Heart left ventricle (tissue), 13 donors: ENCODE measurements at regions not wholly inside any gene's neighbourhood (a gene's known extent, or its start where the extent isn't known, plus 50 kb on each side); places are given as distances from the start of the nearest gene placed in this dataset.

Experiments used
- POLR2A ChIP-seq, 2 donors: fragments of 450-650 bp; IDR thresholded peaks; one replicate each; pipeline ENCODE4 v1.6.1; 2017; ENCODE audit warnings: antibody characterized with exemption in 2 of 2, mild to moderate bottlenecking in 2 of 2, moderate library complexity in 2 of 2
- TF ChIP-seq, protein P1 (sequence below), 12 donors: fragments of 200-600 bp; sonication (generic) in 4 of 12; IDR thresholded peaks; one replicate each; pipeline versions ENCODE4 v1.5.0 to v1.8.0; 2018 to 2022; ENCODE audit warnings: antibody characterized with exemption in 12 of 12, mild to moderate bottlenecking in 5 of 12
- donor health status: ischemic (EF 13 %, LVEDD 7.1; RV severe dilation, severe dysfunction).
- donor health status: DM: no; HTN: yes; CAD: no.
- donor health status: DM: no; HTN: no; CAD: no.
- donor health status: ischemic (EF 25% LVEDD 6.9; RV normal size, moderate dysfunction).
- donor health status: ischemic (EF 25% LVEDD 5.7; RV mildly dilated, moderate dysfunction).
- donor health status: ischemic (EF 35%, LVEDD 5.7; RV mildly dilated, moderate dysfunction).
- donor health status: nonischemic (EF 11% LVEDD 7.7; RV severe dilation, severe dysfunction).
- donor health status: DM: yes; HTN: yes; CAD: no.
- donor health status: PGD.
- donor health status: ischemic (EF 29% LVEDD 5.4; RV normal size, mild dysfunction).
- donor health status: nonischemic (EF 23%, LVEDD 6.1; RV moderate dilation, normal function).

DNA sequence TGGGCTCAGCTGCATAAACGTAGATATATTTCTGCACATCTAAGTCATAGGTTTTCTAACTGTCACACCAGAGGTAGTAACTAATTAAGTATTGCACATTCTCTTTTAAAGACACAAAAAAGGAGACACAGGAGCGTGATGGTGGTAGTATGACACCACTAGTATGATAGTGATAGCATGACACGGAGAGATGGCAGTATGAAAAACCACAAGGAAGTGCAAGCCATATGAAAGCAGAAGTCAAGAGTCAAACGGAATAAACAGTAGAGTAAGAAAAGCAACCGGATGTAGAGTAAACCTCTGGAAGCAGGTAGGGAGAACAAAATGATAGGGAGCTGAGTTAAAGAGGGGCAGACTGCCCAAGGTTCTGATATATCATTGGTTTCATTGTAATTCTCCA lies 382.2 kb upstream of the INTU start:
- TF ChIP-seq, protein P1, sequence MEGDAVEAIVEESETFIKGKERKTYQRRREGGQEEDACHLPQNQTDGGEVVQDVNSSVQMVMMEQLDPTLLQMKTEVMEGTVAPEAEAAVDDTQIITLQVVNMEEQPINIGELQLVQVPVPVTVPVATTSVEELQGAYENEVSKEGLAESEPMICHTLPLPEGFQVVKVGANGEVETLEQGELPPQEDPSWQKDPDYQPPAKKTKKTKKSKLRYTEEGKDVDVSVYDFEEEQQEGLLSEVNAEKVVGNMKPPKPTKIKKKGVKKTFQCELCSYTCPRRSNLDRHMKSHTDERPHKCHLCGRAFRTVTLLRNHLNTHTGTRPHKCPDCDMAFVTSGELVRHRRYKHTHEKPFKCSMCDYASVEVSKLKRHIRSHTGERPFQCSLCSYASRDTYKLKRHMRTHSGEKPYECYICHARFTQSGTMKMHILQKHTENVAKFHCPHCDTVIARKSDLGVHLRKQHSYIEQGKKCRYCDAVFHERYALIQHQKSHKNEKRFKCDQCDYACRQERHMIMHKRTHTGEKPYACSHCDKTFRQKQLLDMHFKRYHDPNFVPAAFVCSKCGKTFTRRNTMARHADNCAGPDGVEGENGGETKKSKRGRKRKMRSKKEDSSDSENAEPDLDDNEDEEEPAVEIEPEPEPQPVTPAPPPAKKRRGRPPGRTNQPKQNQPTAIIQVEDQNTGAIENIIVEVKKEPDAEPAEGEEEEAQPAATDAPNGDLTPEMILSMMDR (IDR thresholded peaks at IDR 0.05) = no peak
- TF ChIP-seq POLR2A (IDR thresholded peaks at IDR 0.05) = no peak
